ENCODE measurements at regions not wholly inside any gene's neighbourhood (a gene's known extent, or its start where the extent isn't known, plus 50 kb on each side); places are given as distances from the start of the nearest gene placed in this dataset.

- TF ChIP-seq TAF1 (IDR thresholded peaks at IDR 0.05; ENCODE audit: borderline replicate concordance, low read depth, low read length): no peak
- TF ChIP-seq NR2C1 (IDR thresholded peaks at IDR 0.05): no peak
- no peak for TF ChIP-seq EP300 (IDR thresholded peaks at IDR 0.05; ENCODE audit: borderline replicate concordance in 1 of 2, control insufficient read depth in 1 of 2, low read depth in 2 of 2, low read length in 2 of 2)
- no peak for TF ChIP-seq RAD21 (IDR thresholded peaks at IDR 0.05; ENCODE audit: insufficient read depth, low read depth, low read length)
- TF ChIP-seq POLR2AphosphoS5 (IDR thresholded peaks at IDR 0.05; ENCODE audit: low read length): no peak
- no peak for TF ChIP-seq MXI1 (IDR thresholded peaks at IDR 0.05; ENCODE audit: low read depth, low read length)
- no peak for TF ChIP-seq CREB1 (IDR thresholded peaks at IDR 0.05; ENCODE audit: low read depth)
- TF ChIP-seq PAX5 (IDR thresholded peaks at IDR 0.05; ENCODE audit: borderline replicate concordance, low read depth, low read length): no peak
These were observed 58.1 kb upstream of the ADORA2B start for GRCh38 chr17:15886804-15887203.

All from GM12878 (cell line).